ENCODE measurements at regions not wholly inside any gene's neighbourhood (a gene's known extent, or its start where the extent isn't known, plus 50 kb on each side); places are given as distances from the start of the nearest gene placed in this dataset.

DNA sequence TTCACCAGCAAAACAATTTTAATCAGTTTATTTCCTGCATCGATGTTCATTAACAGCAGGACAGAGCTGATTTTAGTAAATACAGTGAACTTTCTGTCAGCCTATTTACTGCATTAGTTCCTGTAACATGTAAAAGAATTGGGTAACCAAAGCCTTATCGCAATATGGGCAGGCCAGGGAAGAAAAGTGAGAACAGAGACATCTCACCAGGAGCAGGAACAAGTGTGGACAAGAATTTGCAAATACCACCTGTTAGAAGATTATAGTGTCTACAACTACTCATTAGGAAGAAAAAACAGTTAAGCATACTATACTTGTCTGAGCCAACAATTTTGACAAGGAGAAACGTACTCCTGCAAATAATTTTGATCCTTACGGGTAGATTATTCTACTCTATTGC is 1293.9 kb downstream of the PLA2G4A start:
- Histone ChIP-seq H3K36me3 (ENCODE audit: control insufficient read depth in 4 of 4, insufficient read depth in 3 of 4, low read depth in 1 of 4, low read length in 3 of 4) (no peaks in the 10 kb centered on the region), H3K4me1 (ENCODE audit: control insufficient read depth in 4 of 4, insufficient read depth in 4 of 4, low read length in 3 of 4) (no peaks in the 10 kb centered on the region), H3K27me3 (ENCODE audit: control insufficient read depth in 4 of 4, insufficient read depth in 4 of 4, low read length in 3 of 4) (no peaks in the 10 kb centered on the region), H3K4me3 (ENCODE audit: low read depth in 1 of 3, low read length in 3 of 3) (no peak overlapping the region), H3K9ac (ENCODE audit: low read depth in 1 of 2, low read length in 2 of 2) (no peak overlapping the region), H3K9me3 (ENCODE audit: control insufficient read depth in 4 of 4, low read length in 3 of 4) (no peaks in the 10 kb centered on the region), H3K27ac (ENCODE audit: low read depth in 1 of 2, low read length in 2 of 2) (no peak overlapping the region)
- 79% methylated on average over 4 of the region's 4 CpGs for whole genome bisulfite sequencing
- TF ChIP-seq, protein P1, sequence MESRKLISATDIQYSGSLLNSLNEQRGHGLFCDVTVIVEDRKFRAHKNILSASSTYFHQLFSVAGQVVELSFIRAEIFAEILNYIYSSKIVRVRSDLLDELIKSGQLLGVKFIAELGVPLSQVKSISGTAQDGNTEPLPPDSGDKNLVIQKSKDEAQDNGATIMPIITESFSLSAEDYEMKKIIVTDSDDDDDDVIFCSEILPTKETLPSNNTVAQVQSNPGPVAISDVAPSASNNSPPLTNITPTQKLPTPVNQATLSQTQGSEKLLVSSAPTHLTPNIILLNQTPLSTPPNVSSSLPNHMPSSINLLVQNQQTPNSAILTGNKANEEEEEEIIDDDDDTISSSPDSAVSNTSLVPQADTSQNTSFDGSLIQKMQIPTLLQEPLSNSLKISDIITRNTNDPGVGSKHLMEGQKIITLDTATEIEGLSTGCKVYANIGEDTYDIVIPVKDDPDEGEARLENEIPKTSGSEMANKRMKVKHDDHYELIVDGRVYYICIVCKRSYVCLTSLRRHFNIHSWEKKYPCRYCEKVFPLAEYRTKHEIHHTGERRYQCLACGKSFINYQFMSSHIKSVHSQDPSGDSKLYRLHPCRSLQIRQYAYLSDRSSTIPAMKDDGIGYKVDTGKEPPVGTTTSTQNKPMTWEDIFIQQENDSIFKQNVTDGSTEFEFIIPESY (IDR thresholded peaks at IDR 0.05): no peak
- TF ChIP-seq HNF4A (conservative IDR thresholded peaks at IDR 0.05) (no peak), YY1 (IDR thresholded peaks at IDR 0.05) (no peak), NR2F2 (IDR thresholded peaks at IDR 0.05) (no peak), TAF1 (conservative IDR thresholded peaks at IDR 0.05) (no peak), JUND (IDR thresholded peaks at IDR 0.05) (no peak), FOXA1 (IDR thresholded peaks at IDR 0.05) (no peak), EGR1 (IDR thresholded peaks at IDR 0.05; ENCODE audit: low read depth in 2 of 2) (no peak), GABPA (IDR thresholded peaks at IDR 0.05 in 1 of 2, conservative IDR thresholded peaks at IDR 0.05 in 1 of 2) (no peak), RXRA (IDR thresholded peaks at IDR 0.05) (no peak), RAD21 (IDR thresholded peaks at IDR 0.05) (no peak), FOXA2 (IDR thresholded peaks at IDR 0.05) (no peak), SP1 (IDR thresholded peaks at IDR 0.05) (no peak), HNF4G (IDR thresholded peaks at IDR 0.05) (no peak)
- TF ChIP-seq, protein P2, sequence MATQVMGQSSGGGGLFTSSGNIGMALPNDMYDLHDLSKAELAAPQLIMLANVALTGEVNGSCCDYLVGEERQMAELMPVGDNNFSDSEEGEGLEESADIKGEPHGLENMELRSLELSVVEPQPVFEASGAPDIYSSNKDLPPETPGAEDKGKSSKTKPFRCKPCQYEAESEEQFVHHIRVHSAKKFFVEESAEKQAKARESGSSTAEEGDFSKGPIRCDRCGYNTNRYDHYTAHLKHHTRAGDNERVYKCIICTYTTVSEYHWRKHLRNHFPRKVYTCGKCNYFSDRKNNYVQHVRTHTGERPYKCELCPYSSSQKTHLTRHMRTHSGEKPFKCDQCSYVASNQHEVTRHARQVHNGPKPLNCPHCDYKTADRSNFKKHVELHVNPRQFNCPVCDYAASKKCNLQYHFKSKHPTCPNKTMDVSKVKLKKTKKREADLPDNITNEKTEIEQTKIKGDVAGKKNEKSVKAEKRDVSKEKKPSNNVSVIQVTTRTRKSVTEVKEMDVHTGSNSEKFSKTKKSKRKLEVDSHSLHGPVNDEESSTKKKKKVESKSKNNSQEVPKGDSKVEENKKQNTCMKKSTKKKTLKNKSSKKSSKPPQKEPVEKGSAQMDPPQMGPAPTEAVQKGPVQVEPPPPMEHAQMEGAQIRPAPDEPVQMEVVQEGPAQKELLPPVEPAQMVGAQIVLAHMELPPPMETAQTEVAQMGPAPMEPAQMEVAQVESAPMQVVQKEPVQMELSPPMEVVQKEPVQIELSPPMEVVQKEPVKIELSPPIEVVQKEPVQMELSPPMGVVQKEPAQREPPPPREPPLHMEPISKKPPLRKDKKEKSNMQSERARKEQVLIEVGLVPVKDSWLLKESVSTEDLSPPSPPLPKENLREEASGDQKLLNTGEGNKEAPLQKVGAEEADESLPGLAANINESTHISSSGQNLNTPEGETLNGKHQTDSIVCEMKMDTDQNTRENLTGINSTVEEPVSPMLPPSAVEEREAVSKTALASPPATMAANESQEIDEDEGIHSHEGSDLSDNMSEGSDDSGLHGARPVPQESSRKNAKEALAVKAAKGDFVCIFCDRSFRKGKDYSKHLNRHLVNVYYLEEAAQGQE (IDR thresholded peaks at IDR 0.05): no peak
- TF ChIP-seq, protein P3, sequence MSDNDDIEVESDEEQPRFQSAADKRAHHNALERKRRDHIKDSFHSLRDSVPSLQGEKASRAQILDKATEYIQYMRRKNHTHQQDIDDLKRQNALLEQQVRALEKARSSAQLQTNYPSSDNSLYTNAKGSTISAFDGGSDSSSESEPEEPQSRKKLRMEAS (IDR thresholded peaks at IDR 0.05): no peak
- TF ChIP-seq, protein P4, sequence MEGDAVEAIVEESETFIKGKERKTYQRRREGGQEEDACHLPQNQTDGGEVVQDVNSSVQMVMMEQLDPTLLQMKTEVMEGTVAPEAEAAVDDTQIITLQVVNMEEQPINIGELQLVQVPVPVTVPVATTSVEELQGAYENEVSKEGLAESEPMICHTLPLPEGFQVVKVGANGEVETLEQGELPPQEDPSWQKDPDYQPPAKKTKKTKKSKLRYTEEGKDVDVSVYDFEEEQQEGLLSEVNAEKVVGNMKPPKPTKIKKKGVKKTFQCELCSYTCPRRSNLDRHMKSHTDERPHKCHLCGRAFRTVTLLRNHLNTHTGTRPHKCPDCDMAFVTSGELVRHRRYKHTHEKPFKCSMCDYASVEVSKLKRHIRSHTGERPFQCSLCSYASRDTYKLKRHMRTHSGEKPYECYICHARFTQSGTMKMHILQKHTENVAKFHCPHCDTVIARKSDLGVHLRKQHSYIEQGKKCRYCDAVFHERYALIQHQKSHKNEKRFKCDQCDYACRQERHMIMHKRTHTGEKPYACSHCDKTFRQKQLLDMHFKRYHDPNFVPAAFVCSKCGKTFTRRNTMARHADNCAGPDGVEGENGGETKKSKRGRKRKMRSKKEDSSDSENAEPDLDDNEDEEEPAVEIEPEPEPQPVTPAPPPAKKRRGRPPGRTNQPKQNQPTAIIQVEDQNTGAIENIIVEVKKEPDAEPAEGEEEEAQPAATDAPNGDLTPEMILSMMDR (IDR thresholded peaks at IDR 0.05; ENCODE audit: low read depth, low read length, missing input control): no peak
- TF ChIP-seq, protein P5, sequence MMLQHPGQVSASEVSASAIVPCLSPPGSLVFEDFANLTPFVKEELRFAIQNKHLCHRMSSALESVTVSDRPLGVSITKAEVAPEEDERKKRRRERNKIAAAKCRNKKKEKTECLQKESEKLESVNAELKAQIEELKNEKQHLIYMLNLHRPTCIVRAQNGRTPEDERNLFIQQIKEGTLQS (IDR thresholded peaks at IDR 0.05): no peak
- no peak for DNase-seq (ENCODE audit: low spot score)

Measured in liver (tissue), 8 donors.